SK-N-SH treated with all-trans-retinoic acid at 6 μM for 48 hours (cell line): ENCODE measurements at regions not wholly inside any gene's neighbourhood (a gene's known extent, or its start where the extent isn't known, plus 50 kb on each side); places are given as distances from the start of the nearest gene placed in this dataset.

Source experiments
- ARNTL ChIP-seq: fragments of 450-650 bp; formaldehyde crosslinking; IDR thresholded peaks from 2 replicates; pipeline ENCODE4 v1.5.0; 2020; ENCODE audit warnings: low read depth, mild to moderate bottlenecking, moderate library complexity, borderline replicate concordance
- GLIS3 ChIP-seq: fragments of 250-450 bp; sonication (Bioruptor Pico); IDR thresholded peaks from 2 replicates; pipeline ENCODE4 v1.5.0; 2020; ENCODE audit warnings: mild to moderate bottlenecking, moderate library complexity
- ISL1 ChIP-seq: fragments of 250-450 bp; sonication (Bioruptor Pico); IDR thresholded peaks from 2 replicates; pipeline ENCODE4 v2.1.2; 2022; ENCODE audit warnings: mild to moderate bottlenecking, moderate library complexity
- TCF4 ChIP-seq: fragments of 250-450 bp; sonication (Bioruptor Pico); IDR thresholded peaks from 2 replicates; pipeline ENCODE4 v1.8.0; 2021; ENCODE audit warnings: mild to moderate bottlenecking, moderate library complexity, borderline replicate concordance
- ZC3H10 ChIP-seq: fragments of 250-450 bp; sonication (Bioruptor Pico); IDR thresholded peaks from 2 replicates; pipeline ENCODE4 v1.5.1; 2021; ENCODE audit warnings: mild to moderate bottlenecking, moderate library complexity
- ZNF70 ChIP-seq: fragments of 450-650 bp; formaldehyde crosslinking; IDR thresholded peaks from 2 replicates; pipeline ENCODE4 v1.5.0; 2020; ENCODE audit warnings: mild to moderate bottlenecking, moderate library complexity
- TF ChIP-seq, protein P1 (sequence below): fragments of 250-450 bp; sonication (Bioruptor Pico); IDR thresholded peaks from 2 replicates; pipeline ENCODE4 v1.5.1; 2020; ENCODE audit warnings: low read depth, mild to moderate bottlenecking, moderate library complexity
- TF ChIP-seq, protein P2 (sequence below): fragments of 250-450 bp; sonication (Bioruptor Pico); IDR thresholded peaks from 2 replicates; pipeline ENCODE4 v1.8.0; 2021; ENCODE audit warnings: low read depth, mild to moderate bottlenecking, moderate library complexity, borderline replicate concordance
- TF ChIP-seq, protein P3 (sequence below): fragments of 250-450 bp; sonication (Bioruptor Pico); IDR thresholded peaks from 2 replicates; pipeline ENCODE4 v1.8.0; 2020; ENCODE audit warnings: mild to moderate bottlenecking, moderate library complexity, borderline replicate concordance
- TF ChIP-seq, protein P4 (sequence below): fragments of 250-450 bp; sonication (Bioruptor Pico); IDR thresholded peaks from 2 replicates; pipeline ENCODE4 v1.5.0; 2020; ENCODE audit warnings: mild to moderate bottlenecking, moderate library complexity

DNA sequence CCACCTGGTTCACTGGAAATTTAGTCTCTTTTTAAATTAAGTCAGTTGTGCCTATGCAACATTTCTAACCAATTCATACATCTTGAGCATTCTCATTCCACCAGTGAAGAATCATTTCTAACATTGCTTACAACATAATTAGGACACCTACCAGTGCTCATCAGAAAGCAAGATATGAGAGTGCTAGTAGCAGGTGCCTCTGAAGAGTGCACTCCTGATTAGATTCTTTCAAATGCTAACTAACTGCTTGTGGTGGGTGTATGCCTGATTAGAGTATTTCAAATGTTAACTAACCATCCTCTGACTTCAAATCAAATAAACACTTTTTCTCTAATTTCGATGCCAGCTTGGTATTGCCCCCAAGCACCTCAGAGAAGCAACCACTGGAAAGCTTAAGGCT is 124.3 kb upstream of the DNAJC10 start:
- TF ChIP-seq, protein P1, sequence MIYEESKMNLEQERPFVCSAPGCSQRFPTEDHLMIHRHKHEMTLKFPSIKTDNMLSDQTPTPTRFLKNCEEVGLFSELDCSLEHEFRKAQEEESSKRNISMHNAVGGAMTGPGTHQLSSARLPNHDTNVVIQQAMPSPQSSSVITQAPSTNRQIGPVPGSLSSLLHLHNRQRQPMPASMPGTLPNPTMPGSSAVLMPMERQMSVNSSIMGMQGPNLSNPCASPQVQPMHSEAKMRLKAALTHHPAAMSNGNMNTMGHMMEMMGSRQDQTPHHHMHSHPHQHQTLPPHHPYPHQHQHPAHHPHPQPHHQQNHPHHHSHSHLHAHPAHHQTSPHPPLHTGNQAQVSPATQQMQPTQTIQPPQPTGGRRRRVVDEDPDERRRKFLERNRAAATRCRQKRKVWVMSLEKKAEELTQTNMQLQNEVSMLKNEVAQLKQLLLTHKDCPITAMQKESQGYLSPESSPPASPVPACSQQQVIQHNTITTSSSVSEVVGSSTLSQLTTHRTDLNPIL, result no peak
- no peak for TF ChIP-seq GLIS3 (CRISPR knock-in tag)
- no peak for TF ChIP-seq TCF4 (CRISPR knock-in tag)
- TF ChIP-seq, protein P2, sequence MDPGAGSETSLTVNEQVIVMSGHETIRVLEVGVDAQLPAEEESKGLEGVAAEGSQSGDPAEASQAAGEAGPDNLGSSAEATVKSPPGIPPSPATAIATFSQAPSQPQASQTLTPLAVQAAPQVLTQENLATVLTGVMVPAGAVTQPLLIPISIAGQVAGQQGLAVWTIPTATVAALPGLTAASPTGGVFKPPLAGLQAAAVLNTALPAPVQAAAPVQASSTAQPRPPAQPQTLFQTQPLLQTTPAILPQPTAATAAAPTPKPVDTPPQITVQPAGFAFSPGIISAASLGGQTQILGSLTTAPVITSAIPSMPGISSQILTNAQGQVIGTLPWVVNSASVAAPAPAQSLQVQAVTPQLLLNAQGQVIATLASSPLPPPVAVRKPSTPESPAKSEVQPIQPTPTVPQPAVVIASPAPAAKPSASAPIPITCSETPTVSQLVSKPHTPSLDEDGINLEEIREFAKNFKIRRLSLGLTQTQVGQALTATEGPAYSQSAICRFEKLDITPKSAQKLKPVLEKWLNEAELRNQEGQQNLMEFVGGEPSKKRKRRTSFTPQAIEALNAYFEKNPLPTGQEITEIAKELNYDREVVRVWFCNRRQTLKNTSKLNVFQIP (CRISPR knock-in tag), result no peak
- no peak for TF ChIP-seq ISL1 (CRISPR knock-in tag)
- no peak for TF ChIP-seq ARNTL
- TF ChIP-seq, protein P3, sequence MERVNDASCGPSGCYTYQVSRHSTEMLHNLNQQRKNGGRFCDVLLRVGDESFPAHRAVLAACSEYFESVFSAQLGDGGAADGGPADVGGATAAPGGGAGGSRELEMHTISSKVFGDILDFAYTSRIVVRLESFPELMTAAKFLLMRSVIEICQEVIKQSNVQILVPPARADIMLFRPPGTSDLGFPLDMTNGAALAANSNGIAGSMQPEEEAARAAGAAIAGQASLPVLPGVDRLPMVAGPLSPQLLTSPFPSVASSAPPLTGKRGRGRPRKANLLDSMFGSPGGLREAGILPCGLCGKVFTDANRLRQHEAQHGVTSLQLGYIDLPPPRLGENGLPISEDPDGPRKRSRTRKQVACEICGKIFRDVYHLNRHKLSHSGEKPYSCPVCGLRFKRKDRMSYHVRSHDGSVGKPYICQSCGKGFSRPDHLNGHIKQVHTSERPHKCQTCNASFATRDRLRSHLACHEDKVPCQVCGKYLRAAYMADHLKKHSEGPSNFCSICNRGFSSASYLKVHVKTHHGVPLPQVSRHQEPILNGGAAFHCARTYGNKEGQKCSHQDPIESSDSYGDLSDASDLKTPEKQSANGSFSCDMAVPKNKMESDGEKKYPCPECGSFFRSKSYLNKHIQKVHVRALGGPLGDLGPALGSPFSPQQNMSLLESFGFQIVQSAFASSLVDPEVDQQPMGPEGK (CRISPR knock-in tag), result no peak
- TF ChIP-seq, protein P4, sequence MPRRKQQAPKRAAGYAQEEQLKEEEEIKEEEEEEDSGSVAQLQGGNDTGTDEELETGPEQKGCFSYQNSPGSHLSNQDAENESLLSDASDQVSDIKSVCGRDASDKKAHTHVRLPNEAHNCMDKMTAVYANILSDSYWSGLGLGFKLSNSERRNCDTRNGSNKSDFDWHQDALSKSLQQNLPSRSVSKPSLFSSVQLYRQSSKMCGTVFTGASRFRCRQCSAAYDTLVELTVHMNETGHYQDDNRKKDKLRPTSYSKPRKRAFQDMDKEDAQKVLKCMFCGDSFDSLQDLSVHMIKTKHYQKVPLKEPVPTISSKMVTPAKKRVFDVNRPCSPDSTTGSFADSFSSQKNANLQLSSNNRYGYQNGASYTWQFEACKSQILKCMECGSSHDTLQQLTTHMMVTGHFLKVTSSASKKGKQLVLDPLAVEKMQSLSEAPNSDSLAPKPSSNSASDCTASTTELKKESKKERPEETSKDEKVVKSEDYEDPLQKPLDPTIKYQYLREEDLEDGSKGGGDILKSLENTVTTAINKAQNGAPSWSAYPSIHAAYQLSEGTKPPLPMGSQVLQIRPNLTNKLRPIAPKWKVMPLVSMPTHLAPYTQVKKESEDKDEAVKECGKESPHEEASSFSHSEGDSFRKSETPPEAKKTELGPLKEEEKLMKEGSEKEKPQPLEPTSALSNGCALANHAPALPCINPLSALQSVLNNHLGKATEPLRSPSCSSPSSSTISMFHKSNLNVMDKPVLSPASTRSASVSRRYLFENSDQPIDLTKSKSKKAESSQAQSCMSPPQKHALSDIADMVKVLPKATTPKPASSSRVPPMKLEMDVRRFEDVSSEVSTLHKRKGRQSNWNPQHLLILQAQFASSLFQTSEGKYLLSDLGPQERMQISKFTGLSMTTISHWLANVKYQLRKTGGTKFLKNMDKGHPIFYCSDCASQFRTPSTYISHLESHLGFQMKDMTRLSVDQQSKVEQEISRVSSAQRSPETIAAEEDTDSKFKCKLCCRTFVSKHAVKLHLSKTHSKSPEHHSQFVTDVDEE (CRISPR knock-in tag), result no peak
- no peak for TF ChIP-seq ZC3H10 (CRISPR knock-in tag)
- TF ChIP-seq ZNF70 (CRISPR knock-in tag), result no peak
